ENCODE measurements at regions not wholly inside any gene's neighbourhood (a gene's known extent, or its start where the extent isn't known, plus 50 kb on each side); places are given as distances from the start of the nearest gene placed in this dataset.

GRCh38 chr17:34443619-34444469 is 80.8 kb upstream of the CCL1 start:
- intact Hi-C loops (cut with DNase I), result no loop called here
- H3K9me3 ChIP-seq (ENCODE audit: control insufficient read depth in 2 of 3, insufficient read depth in 1 of 3, low read length in 3 of 3), result no peaks in the 10 kb centered on the region
- H3K27me3 ChIP-seq (ENCODE audit: control insufficient read depth, insufficient read depth, low read length), result no peaks in the 10 kb centered on the region

GRCh38 chr17:34442387-34443111 is 79.5 kb upstream of the CCL1 start:
- H3K27me3 ChIP-seq (ENCODE audit: control insufficient read depth, insufficient read depth, low read length), result no peaks in the 10 kb centered on the region
- intact Hi-C loops (cut with DNase I), result no loop called here
- DNase-seq (no peak), FAIRE-seq (no peak)
- H3K4me3 ChIP-seq (ENCODE audit: low read length in 3 of 3), result no peak overlapping the region
- no peaks in the 10 kb centered on the region for H3K36me3 ChIP-seq (ENCODE audit: control insufficient read depth in 2 of 3, insufficient read depth in 3 of 3, low read length in 3 of 3)
- no peak overlapping the region for H3K27ac ChIP-seq (ENCODE audit: low read depth in 2 of 2, low read length in 2 of 2)
- no peak overlapping the region for H3K9ac ChIP-seq (ENCODE audit: low read length in 3 of 3)
- no peak for TF ChIP-seq CTCF (IDR thresholded peaks at IDR 0.05; ENCODE audit: borderline replicate concordance, extremely low read depth, insufficient read depth)
- no peaks in the 10 kb centered on the region for H3K4me1 ChIP-seq (ENCODE audit: control insufficient read depth in 2 of 3, insufficient read depth in 2 of 3, low read depth in 1 of 3, low read length in 3 of 3)
- H3K9me3 ChIP-seq (ENCODE audit: control insufficient read depth in 2 of 3, insufficient read depth in 1 of 3, low read length in 3 of 3), result no peaks in the 10 kb centered on the region

More at GRCh38 chr17:34443619-34444469, 80.8 kb upstream of the CCL1 start:
- no peak overlapping the region for H3K4me3 ChIP-seq (ENCODE audit: low read length in 3 of 3)
- H3K9ac ChIP-seq (ENCODE audit: low read length in 3 of 3), result no peak overlapping the region
- no peak overlapping the region for H3K27ac ChIP-seq (ENCODE audit: low read depth in 2 of 2, low read length in 2 of 2)
- TF ChIP-seq CTCF (IDR thresholded peaks at IDR 0.05; ENCODE audit: borderline replicate concordance, extremely low read depth, insufficient read depth), result peak; percentile 51
- no peaks in the 10 kb centered on the region for H3K4me1 ChIP-seq (ENCODE audit: control insufficient read depth in 2 of 3, insufficient read depth in 2 of 3, low read depth in 1 of 3, low read length in 3 of 3)
- FAIRE-seq (no peak), DNase-seq (peak in 1 of 5 donors; percentile 12)
- H3K36me3 ChIP-seq (ENCODE audit: control insufficient read depth in 2 of 3, insufficient read depth in 3 of 3, low read length in 3 of 3), result no peaks in the 10 kb centered on the region

GRCh38 chr17:34437188-34437587 is 74.2 kb upstream of the CCL1 start:
- H3K4me1 ChIP-seq (ENCODE audit: control insufficient read depth in 2 of 3, insufficient read depth in 2 of 3, low read depth in 1 of 3, low read length in 3 of 3), result no peaks in the 10 kb centered on the region
- intact Hi-C loops (cut with DNase I), result no loop called here
- no peaks in the 10 kb centered on the region for H3K9me3 ChIP-seq (ENCODE audit: control insufficient read depth in 2 of 3, insufficient read depth in 1 of 3, low read length in 3 of 3)
- no peak overlapping the region for H3K27ac ChIP-seq (ENCODE audit: low read depth in 2 of 2, low read length in 2 of 2)
- H3K9ac ChIP-seq (ENCODE audit: low read length in 3 of 3), result no peak overlapping the region
- H3K4me3 ChIP-seq (ENCODE audit: low read length in 3 of 3), result no peak overlapping the region
- H3K36me3 ChIP-seq (ENCODE audit: control insufficient read depth in 2 of 3, insufficient read depth in 3 of 3, low read length in 3 of 3), result no peaks in the 10 kb centered on the region
- no peak for DNase-seq
- no peak for FAIRE-seq
- H3K27me3 ChIP-seq (ENCODE audit: control insufficient read depth, insufficient read depth, low read length), result peaks cover 3% of the 10 kb centered on the region
- TF ChIP-seq CTCF (IDR thresholded peaks at IDR 0.05; ENCODE audit: borderline replicate concordance, extremely low read depth, insufficient read depth), result no peak
